A673 (cell line): ENCODE measurements at regions not wholly inside any gene's neighbourhood (a gene's known extent, or its start where the extent isn't known, plus 50 kb on each side); places are given as distances from the start of the nearest gene placed in this dataset.

Source experiments
- BruUV-seq: library from RNA; stranded (reverse); fragments of 400-500 nt; replicated peaks from 2 replicates; lab custom pipeline; 2021; lab: Mats Ljungman, UMichigan
- CTCF ChIA-PET: fragments of 300-600 bp; sonication (Branson Sonifier 250); formaldehyde crosslinking; loops from one replicate; lab custom pipeline; 2022; ENCODE audit warnings: antibody characterized with exemption; lab: Charles Lee
- POLR2A ChIA-PET: fragments of 300-600 bp; sonication (Branson Sonifier 250); formaldehyde crosslinking; loops from one replicate; lab custom pipeline; 2022; ENCODE audit warnings: antibody characterized with exemption; ENCODE audit not compliant: low non-redundant PET; lab: Charles Lee
- DNase-seq: peaks from one replicate; pipeline ENCODE4 v3.0.0-alpha.2; 2015; ENCODE audit warnings: low spot score
- H3K27ac ChIP-seq: fragments of 200-600 bp; sonication (generic); 2 replicates; pipeline ENCODE4 v1.5.1; 2016; ENCODE audit warnings: mixed run types, low read depth, mild to moderate bottlenecking, mixed read lengths, antibody characterized with exemption, low read length; ENCODE audit not compliant: poor library complexity, severe bottlenecking
- H3K27me3 ChIP-seq: fragments of 200-600 bp; sonication (generic); replicated peaks from 2 replicates; pipeline ENCODE4 v1.6.1; 2017; ENCODE audit warnings: mixed run types, low read depth, mild to moderate bottlenecking, mixed read lengths, antibody characterized with exemption, low read length; ENCODE audit not compliant: insufficient read depth, poor library complexity
- H3K36me3 ChIP-seq: fragments of 200-600 bp; sonication (generic); 2 replicates; pipeline ENCODE4 v1.6.1; 2016; ENCODE audit warnings: mixed run types, mild to moderate bottlenecking, mixed read lengths, antibody characterized with exemption, low read length; ENCODE audit not compliant: insufficient read depth, poor library complexity, severe bottlenecking
- H3K4me1 ChIP-seq: fragments of 200-600 bp; sonication (generic); 2 replicates; pipeline ENCODE4 v1.6.1; 2017; ENCODE audit warnings: mixed run types, mild to moderate bottlenecking, mixed read lengths, antibody characterized with exemption, low read length; ENCODE audit not compliant: insufficient read depth, poor library complexity, severe bottlenecking
- H3K4me3 ChIP-seq: fragments of 200-600 bp; sonication (generic); 2 replicates; pipeline ENCODE4 v1.5.1; 2016; ENCODE audit warnings: low read depth, mixed run types, mild to moderate bottlenecking, mixed read lengths, low read length; ENCODE audit not compliant: poor library complexity, severe bottlenecking
- H3K9me3 ChIP-seq: fragments of 200-600 bp; sonication (generic); 2 replicates; pipeline ENCODE4 v1.6.1; 2016; ENCODE audit warnings: mixed run types, low read depth, mild to moderate bottlenecking, mixed read lengths, antibody characterized with exemption, low read length; ENCODE audit not compliant: poor library complexity, severe bottlenecking
- EZH2 ChIP-seq: fragments of 200-600 bp; sonication (generic); IDR thresholded peaks from 2 replicates; pipeline ENCODE4 v1.6.1; 2017; ENCODE audit warnings: borderline replicate concordance, low read depth, mild to moderate bottlenecking, mixed read lengths, antibody characterized with exemption, low read length; ENCODE audit not compliant: poor library complexity, severe bottlenecking
- intact Hi-C: fragments of 100-400 bp; cut with micrococcal nuclease; formaldehyde crosslinking; loops from one replicate; pipeline ENCODE4 v1.10.0; 2022; ENCODE audit not compliant: unreplicated experiment
- TF ChIP-seq, protein P1 (sequence below): fragments of 300-800, 200-600 bp; sonication (generic); conservative IDR thresholded peaks from 2 replicates; pipeline ENCODE4 v1.5.1; 2017; ENCODE audit warnings: low read depth, mild to moderate bottlenecking, antibody characterized with exemption, low read length, moderate library complexity, mixed read lengths

- no peaks in the 10 kb centered on the region for H3K9me3 ChIP-seq
- intact Hi-C loops = no loop called here
- H3K36me3 ChIP-seq = no peaks in the 10 kb centered on the region
- no peak for DNase-seq
- no TSS peak for BruUV-seq
- H3K27ac ChIP-seq = no peak overlapping the region
- no peaks in the 10 kb centered on the region for H3K27me3 ChIP-seq
- ChIA-PET CTCF (no interaction called here), POLR2A (no interaction called here)
- TF ChIP-seq, protein P1, sequence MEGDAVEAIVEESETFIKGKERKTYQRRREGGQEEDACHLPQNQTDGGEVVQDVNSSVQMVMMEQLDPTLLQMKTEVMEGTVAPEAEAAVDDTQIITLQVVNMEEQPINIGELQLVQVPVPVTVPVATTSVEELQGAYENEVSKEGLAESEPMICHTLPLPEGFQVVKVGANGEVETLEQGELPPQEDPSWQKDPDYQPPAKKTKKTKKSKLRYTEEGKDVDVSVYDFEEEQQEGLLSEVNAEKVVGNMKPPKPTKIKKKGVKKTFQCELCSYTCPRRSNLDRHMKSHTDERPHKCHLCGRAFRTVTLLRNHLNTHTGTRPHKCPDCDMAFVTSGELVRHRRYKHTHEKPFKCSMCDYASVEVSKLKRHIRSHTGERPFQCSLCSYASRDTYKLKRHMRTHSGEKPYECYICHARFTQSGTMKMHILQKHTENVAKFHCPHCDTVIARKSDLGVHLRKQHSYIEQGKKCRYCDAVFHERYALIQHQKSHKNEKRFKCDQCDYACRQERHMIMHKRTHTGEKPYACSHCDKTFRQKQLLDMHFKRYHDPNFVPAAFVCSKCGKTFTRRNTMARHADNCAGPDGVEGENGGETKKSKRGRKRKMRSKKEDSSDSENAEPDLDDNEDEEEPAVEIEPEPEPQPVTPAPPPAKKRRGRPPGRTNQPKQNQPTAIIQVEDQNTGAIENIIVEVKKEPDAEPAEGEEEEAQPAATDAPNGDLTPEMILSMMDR = no peak
- TF ChIP-seq EZH2 = no peak
- no peaks in the 10 kb centered on the region for H3K4me1 ChIP-seq
- H3K4me3 ChIP-seq = no peak overlapping the region
These were observed 1231.6 kb downstream of the SORCS3 start for GRCh38 chr10:105872665-105873064.

DNA sequence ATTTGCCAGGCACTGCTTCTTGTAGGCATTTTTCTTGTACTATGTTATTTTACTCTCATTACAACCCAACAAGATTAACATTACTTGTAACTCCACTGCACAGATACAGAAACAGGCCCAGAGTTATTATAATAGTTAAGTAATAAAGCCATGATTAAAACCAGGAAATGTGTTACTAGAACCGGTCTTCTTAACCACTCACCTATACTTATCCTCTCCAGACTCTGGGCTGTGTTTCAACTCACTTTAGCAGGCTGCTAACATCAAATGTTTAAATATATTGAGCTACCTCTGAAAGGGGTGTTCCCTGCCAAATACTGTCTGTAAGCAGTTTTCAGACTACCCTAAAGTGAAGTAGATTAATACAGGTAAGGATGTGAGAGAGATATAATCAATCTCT is 1227.8 kb downstream of the SORCS3 start:
- CTCF ChIA-PET = no interaction called here
- H3K27me3 ChIP-seq = no peaks in the 10 kb centered on the region
- no peaks in the 10 kb centered on the region for H3K36me3 ChIP-seq
- H3K9me3 ChIP-seq = no peaks in the 10 kb centered on the region
- H3K4me3 ChIP-seq = no peak overlapping the region
- H3K27ac ChIP-seq = no peak overlapping the region
- intact Hi-C loops = no loop called here
- H3K4me1 ChIP-seq = no peaks in the 10 kb centered on the region
- POLR2A ChIA-PET = interaction anchor here (0.6 kb wide), 1 partner anchor 280 kb away, joined by 6 read pairs; no protein-coding TSS in a partner anchor
- DNase-seq = no peak
- TF ChIP-seq, protein P1 = no peak
- no peak for TF ChIP-seq EZH2
- BruUV-seq = no TSS peak

DNA sequence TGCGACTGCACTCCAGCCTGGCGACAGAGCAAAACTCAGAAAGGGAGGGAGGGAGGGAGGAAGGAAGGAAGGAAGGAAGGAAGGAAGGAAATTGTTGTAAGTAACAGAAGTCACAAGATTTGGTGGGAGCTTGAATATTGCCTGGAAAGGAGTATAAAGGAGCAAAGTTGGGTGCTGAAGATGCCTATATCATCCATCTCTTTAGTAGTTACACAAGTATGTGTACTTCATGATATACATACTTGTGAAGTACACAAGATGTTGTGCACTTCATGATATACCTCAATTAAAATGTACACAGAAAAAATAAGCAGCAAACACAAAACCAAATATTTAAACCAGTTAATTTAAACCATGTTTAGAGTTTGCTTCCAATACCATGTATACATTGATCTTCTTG is 1223.8 kb downstream of the SORCS3 start:
- ChIA-PET CTCF (no interaction called here), POLR2A (no interaction called here)
- no peak for DNase-seq
- Histone ChIP-seq H3K27me3 (no peaks in the 10 kb centered on the region), H3K27ac (no peak overlapping the region), H3K4me3 (no peak overlapping the region), H3K9me3 (no peaks in the 10 kb centered on the region), H3K4me1 (no peaks in the 10 kb centered on the region), H3K36me3 (no peaks in the 10 kb centered on the region)
- no peak for TF ChIP-seq EZH2
- TF ChIP-seq, protein P1 = no peak
- no TSS peak for BruUV-seq
- intact Hi-C loops = no loop called here
